HEK293T (cell line): ENCODE measurements at regions not wholly inside any gene's neighbourhood (a gene's known extent, or its start where the extent isn't known, plus 50 kb on each side); places are given as distances from the start of the nearest gene placed in this dataset.

Source experiments
- CTCF ChIA-PET: fragments of 350-600 bp; formaldehyde crosslinking; extraction: SDS; loops from one replicate; lab custom pipeline; 2021; ENCODE audit warnings: antibody characterized with exemption, inconsistent platforms; lab: Yijun Ruan, JAX
- POLR2A ChIA-PET: fragments of 350-600 bp; formaldehyde crosslinking; extraction: SDS; loops from one replicate; lab custom pipeline; 2020; ENCODE audit warnings: antibody characterized with exemption, inconsistent platforms; lab: Yijun Ruan, JAX
- DNase-seq: peaks from one replicate; pipeline ENCODE4 v3.0.0; 2012; ENCODE audit warnings: mixed read lengths; ENCODE audit errors: extremely low spot score
- ARNT ChIP-seq: fragments of 450-650 bp; IDR thresholded peaks from 2 replicates; pipeline ENCODE4 v1.6.1; 2017; ENCODE audit warnings: mild to moderate bottlenecking
- BHLHE40 ChIP-seq: fragments of 450-650 bp; IDR thresholded peaks from 2 replicates; pipeline ENCODE4 v1.6.1; 2016; ENCODE audit warnings: mild to moderate bottlenecking, moderate library complexity, borderline replicate concordance
- CTBP1 ChIP-seq: fragments of 450-650 bp; IDR thresholded peaks from 2 replicates; pipeline ENCODE4 v1.6.1; 2016; ENCODE audit warnings: borderline replicate concordance
- ELF4 ChIP-seq: fragments of 450-650 bp; IDR thresholded peaks from 2 replicates; pipeline ENCODE4 v1.6.1; 2017; ENCODE audit warnings: antibody characterized with exemption
- FOXA1 ChIP-seq: fragments of 450-650 bp; IDR thresholded peaks from 2 replicates; pipeline ENCODE4 v1.6.1; 2016; ENCODE audit warnings: mild to moderate bottlenecking
- FOXK2 ChIP-seq: fragments of 450-650 bp; IDR thresholded peaks from 2 replicates; pipeline ENCODE4 v1.6.1; 2016; ENCODE audit warnings: mild to moderate bottlenecking
- FOXM1 ChIP-seq: fragments of 450-650 bp; IDR thresholded peaks from 2 replicates; pipeline ENCODE4 v1.6.1; 2017; ENCODE audit warnings: mild to moderate bottlenecking, borderline replicate concordance
- HDGF ChIP-seq: fragments of 450-650 bp; IDR thresholded peaks from 2 replicates; pipeline ENCODE4 v1.6.1; 2017; ENCODE audit warnings: antibody characterized with exemption, borderline replicate concordance
- L3MBTL2 ChIP-seq: fragments of 450-650 bp; conservative IDR thresholded peaks from 2 replicates; pipeline ENCODE4 v1.6.1; 2016; ENCODE audit warnings: mild to moderate bottlenecking
- LEF1 ChIP-seq: fragments of 450-650 bp; IDR thresholded peaks from 2 replicates; pipeline ENCODE4 v1.6.1; 2017; ENCODE audit warnings: mild to moderate bottlenecking, borderline replicate concordance
- NFRKB ChIP-seq: fragments of 450-650 bp; IDR thresholded peaks from 2 replicates; pipeline ENCODE4 v1.6.1; 2016; ENCODE audit warnings: mild to moderate bottlenecking, moderate library complexity
- SP1 ChIP-seq: fragments of 450-650 bp; IDR thresholded peaks from 2 replicates; pipeline ENCODE4 v1.6.1; 2017
- SUZ12 ChIP-seq: fragments of 450-650 bp; IDR thresholded peaks from 2 replicates; pipeline ENCODE4 v1.6.1; 2016; ENCODE audit warnings: mild to moderate bottlenecking
- TARDBP ChIP-seq: fragments of 450-650 bp; IDR thresholded peaks from 2 replicates; pipeline ENCODE4 v1.6.1; 2016
- ZNF384 ChIP-seq: fragments of 450-650 bp; IDR thresholded peaks from 2 replicates; pipeline ENCODE4 v1.6.1; 2016
- TF ChIP-seq, protein P1 (sequence below): fragments of 450-650 bp; IDR thresholded peaks from 2 replicates; pipeline ENCODE4 v1.6.1; 2016

DNA sequence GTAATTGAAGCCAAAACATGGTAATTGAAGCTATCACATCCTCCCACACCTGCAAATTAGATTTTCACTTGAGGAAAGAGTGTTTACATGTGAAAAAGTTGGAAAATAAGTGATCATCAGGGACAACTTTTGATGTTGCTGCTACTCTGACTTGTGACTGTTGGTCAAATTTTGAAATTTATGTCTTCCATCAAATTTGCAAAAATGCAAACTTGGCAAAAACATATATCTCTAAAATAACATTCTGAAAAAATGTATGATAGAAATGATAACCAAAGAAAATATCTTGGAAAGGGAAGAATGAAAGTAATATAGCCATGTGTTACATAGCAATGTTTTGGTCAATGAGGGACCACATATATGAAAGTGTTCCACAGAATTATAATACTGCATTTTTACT lies 703.9 kb upstream of the SEMA6D start:
- DNase-seq = no peak
- TF ChIP-seq FOXA1 = no peak
- no peak for TF ChIP-seq HDGF
- no peak for TF ChIP-seq TARDBP
- TF ChIP-seq FOXM1 = no peak
- no peak for TF ChIP-seq SUZ12
- ChIA-PET POLR2A (no interaction called here), CTCF (no interaction called here)

DNA sequence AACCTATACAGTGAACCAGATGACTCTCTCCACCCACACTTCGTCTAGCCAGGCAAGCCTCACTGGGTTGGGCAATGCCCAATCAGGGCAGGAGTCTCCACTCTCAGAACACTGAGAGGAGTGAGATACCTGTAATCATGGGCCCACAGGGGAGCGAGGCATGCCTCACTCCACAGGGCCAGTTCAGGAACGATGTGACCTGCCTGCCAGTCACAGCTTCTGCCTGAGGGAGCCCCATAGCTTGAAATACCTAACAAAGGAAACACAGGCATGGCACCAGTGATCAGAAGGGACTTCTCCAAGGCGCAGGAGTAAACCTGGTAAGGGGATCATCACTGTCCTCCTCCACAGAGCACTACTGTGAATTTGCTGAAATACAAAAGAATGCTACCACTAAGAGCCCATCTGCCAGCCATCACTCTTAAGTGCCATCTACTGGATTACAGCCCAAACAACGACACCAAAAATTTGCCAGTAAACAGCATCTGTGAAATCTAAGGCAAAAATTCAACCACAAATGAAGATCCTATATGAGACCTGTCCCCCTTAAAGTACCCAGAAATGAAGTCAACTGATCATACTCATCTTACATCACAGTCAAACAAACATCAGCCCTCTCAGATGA lies 689.9 kb upstream of the SEMA6D start:
- TF ChIP-seq CTBP1 (no peak), TARDBP (no peak), ELF4 (no peak), ARNT (no peak), NFRKB (no peak), LEF1 (no peak), FOXK2 (no peak), SP1 (no peak)
- TF ChIP-seq, protein P1, sequence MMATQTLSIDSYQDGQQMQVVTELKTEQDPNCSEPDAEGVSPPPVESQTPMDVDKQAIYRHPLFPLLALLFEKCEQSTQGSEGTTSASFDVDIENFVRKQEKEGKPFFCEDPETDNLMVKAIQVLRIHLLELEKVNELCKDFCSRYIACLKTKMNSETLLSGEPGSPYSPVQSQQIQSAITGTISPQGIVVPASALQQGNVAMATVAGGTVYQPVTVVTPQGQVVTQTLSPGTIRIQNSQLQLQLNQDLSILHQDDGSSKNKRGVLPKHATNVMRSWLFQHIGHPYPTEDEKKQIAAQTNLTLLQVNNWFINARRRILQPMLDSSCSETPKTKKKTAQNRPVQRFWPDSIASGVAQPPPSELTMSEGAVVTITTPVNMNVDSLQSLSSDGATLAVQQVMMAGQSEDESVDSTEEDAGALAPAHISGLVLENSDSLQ = no peak
- POLR2A ChIA-PET = no interaction called here
- no peak for DNase-seq
- CTCF ChIA-PET = no interaction called here

DNA sequence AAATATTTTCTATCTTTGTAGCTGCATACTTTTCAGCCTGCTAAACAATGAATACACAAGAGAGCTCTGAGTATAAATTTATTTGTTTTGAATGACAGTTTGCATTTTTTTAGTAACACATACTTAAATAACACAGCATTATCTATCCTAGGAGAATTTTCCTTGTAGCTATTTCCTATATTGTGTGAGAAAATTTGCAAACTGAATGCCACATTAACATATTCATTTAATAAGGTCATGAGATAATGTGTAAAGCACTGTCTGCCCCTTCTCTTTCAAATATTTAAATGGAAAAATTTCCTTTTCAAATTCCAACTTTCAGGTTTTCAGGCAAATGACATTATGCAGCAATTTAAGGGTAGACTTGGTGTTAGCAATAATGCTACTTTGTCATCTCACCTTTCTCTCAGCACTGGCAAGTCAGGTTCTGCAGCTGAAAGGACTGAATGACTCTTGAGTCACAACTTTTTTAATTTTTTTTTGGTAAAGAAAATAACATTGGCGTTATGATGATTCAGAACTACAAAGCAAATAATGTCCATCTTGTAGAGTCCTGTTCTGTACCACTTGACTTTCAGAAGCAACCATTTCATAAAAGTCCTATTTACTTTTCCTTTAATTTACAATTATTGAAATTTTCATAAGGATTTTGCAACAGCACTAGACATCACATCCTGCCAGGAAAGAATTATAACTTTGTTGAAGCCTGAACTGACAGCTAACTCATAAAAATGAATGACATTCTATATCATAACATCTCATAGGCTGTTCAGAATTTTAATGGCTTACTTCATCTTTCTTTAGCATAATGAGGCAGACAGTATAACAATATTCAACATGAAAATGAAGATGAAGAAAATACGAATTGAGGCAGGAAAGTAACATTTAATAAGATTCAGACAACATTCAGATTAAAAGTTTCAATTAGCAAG lies 681.6 kb upstream of the SEMA6D start:
- TF ChIP-seq, protein P1 = no peak
- no peak for TF ChIP-seq CTBP1
- no peak for TF ChIP-seq SP1
- no peak for TF ChIP-seq TARDBP
- no peak for TF ChIP-seq LEF1
- TF ChIP-seq FOXM1 = no peak
- no peak for TF ChIP-seq NFRKB
- TF ChIP-seq L3MBTL2 = no peak
- no peak for TF ChIP-seq HDGF
- TF ChIP-seq ELF4 = no peak
- TF ChIP-seq FOXK2 = no peak
- POLR2A ChIA-PET = no interaction called here
- CTCF ChIA-PET = no interaction called here

DNA sequence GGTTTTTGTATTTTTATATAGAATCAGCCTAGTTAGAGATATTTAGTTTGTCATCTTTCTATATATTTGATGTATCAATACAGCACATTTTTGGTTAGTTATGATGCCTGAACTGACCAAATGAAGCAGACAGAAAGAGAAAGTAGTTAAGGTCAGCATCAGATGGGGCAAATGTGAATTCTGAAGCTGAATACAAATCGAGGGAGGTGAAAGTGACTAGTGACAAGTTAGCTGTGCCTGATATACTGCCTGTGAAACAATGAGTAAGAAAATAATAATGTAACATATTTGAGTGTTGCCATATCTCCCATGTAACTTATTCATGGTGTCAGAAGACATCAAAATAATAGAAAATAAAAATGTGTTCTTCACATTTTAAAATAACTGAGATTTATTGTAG lies 680.3 kb upstream of the SEMA6D start:
- TF ChIP-seq L3MBTL2 (no peak), ELF4 (no peak), TARDBP (no peak), BHLHE40 (no peak), NFRKB (no peak), ZNF384 (no peak), CTBP1 (no peak), SP1 (no peak), FOXA1 (no peak), FOXK2 (no peak), SUZ12 (no peak), HDGF (no peak), LEF1 (no peak), ARNT (no peak), FOXM1 (no peak)
- TF ChIP-seq, protein P1 = no peak
- no peak for DNase-seq
- ChIA-PET CTCF (no interaction called here), POLR2A (no interaction called here)

More for the DNA sequence above, 681.6 kb upstream of the SEMA6D start:
- no peak for DNase-seq

DNA sequence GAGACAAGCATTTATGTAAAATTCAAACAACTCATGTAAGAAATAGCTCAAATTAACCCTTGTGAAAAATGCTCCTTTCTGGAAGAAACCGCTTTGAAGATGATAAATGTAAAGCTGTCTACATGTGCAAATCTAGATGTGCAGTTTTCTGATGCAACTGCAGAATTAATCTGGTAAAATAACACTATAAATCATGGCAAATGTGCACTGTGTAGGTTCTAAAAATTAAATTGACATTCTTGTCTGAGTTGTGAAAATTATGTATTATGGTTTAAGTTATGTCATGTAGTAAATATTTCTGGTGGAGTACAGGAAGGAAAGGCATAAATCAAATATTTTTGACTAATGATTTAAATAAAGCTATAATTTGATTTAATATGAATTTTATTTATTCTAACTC lies 678.1 kb upstream of the SEMA6D start:
- DNase-seq = no peak
- TF ChIP-seq TARDBP (no peak), L3MBTL2 (no peak), FOXA1 (no peak), ELF4 (no peak), NFRKB (no peak), FOXK2 (no peak), SUZ12 (no peak), ZNF384 (no peak), LEF1 (no peak), SP1 (no peak), BHLHE40 (no peak), HDGF (no peak), ARNT (no peak), CTBP1 (no peak), FOXM1 (no peak)
- TF ChIP-seq, protein P1 = no peak
- CTCF ChIA-PET = no interaction called here
- POLR2A ChIA-PET = no interaction called here
